Transverse colon (tissue), 4 donors: ENCODE measurements at regions not wholly inside any gene's neighbourhood (a gene's known extent, or its start where the extent isn't known, plus 50 kb on each side); places are given as distances from the start of the nearest gene placed in this dataset.
"Not testable (repeated sequence)": the region's sequence is repeated elsewhere in the genome, so short reads cannot be mapped to it uniquely, and the experiment has no call there.

Source experiments
- DNase-seq: peaks from one replicate; pipeline ENCODE4 v3.0.0-alpha.2; 2019
- H3K27ac ChIP-seq, 4 donors: fragments of 200-600 bp; sonication (generic); 2 replicates each; pipeline ENCODE4 v1.5.1; 2016 to 2018; ENCODE audit warnings: inconsistent platforms in 4 of 4
- H3K27me3 ChIP-seq: fragments of 200-600 bp; sonication (generic); 2 replicates; pipeline ENCODE4 v1.5.1; 2017; ENCODE audit warnings: inconsistent platforms
- H3K36me3 ChIP-seq, 4 donors: fragments of 200-600 bp; sonication (generic); 2 replicates each; pipeline ENCODE4 v1.5.1; 2017 to 2019; ENCODE audit warnings: inconsistent platforms in 4 of 4
- H3K4me1 ChIP-seq, 4 donors: fragments of 200-600 bp; sonication (generic); 2 replicates each; pipeline ENCODE4 v1.5.1; 2017 to 2020; ENCODE audit warnings: inconsistent platforms in 4 of 4
- H3K4me3 ChIP-seq, 4 donors: fragments of 200-600 bp; sonication (generic); 1 replicate in 1 of 4; 2 replicates in 3 of 4; pipeline versions ENCODE4 v1.5.1 to v1.6.1; 2017 to 2019; ENCODE audit warnings: inconsistent platforms in 4 of 4
- H3K9me3 ChIP-seq, 2 donors: fragments of 200-600 bp; sonication (generic); 2 replicates each; pipeline ENCODE4 v1.5.1; 2017 to 2019; ENCODE audit warnings: inconsistent platforms in 2 of 2
- EP300 ChIP-seq: sonication (generic); formaldehyde crosslinking; IDR thresholded peaks from one replicate; pipeline ENCODE4 v1.6.1; 2017; ENCODE audit warnings: antibody characterized with exemption, low read depth
- POLR2A ChIP-seq: fragments of 450-650 bp; IDR thresholded peaks from one replicate; pipeline ENCODE4 v1.6.1; 2016; ENCODE audit warnings: antibody characterized with exemption, mild to moderate bottlenecking, moderate library complexity
- POLR2AphosphoS5 ChIP-seq, 3 donors: sonication (generic); formaldehyde crosslinking; IDR thresholded peaks; one replicate each; pipeline ENCODE4 v1.6.1; 2016; ENCODE audit warnings: antibody characterized with exemption in 3 of 3
- WGBS, 2 donors: methylation state at CpG; one replicate each; pipeline ENCODE4 v1.1.5; 2018; ENCODE audit warnings: low coverage in 1 of 2; 5-methylcytosine and 5-hydroxymethylcytosine counted together
- in situ Hi-C, 4 donors: fragments of 200-750 bp; cut with MboI; loops; one replicate each; pipeline versions ENCODE4 v1.15.0 to v1.15.1; 2017; ENCODE audit warnings: low sequenced_read_pairs in 3 of 4, low pct_ligation_motif_present in 1 of 4, low pct_unique_long_range_greater_than_20kb in 1 of 4
- intact Hi-C: fragments of 100-400 bp; cut with DNase I; formaldehyde crosslinking; loops from one replicate; pipeline ENCODE4 v1.15.1; 2023; ENCODE audit warnings: low total_unique reads
- TF ChIP-seq, protein P1 (sequence below), 5 experiments: fragments of 200-600 bp in 3 of 5; fragments of 450-650 bp in 2 of 5; sonication (generic) in 3 of 5; IDR thresholded peaks; 1 replicate in 2 of 5; 2 replicates in 3 of 5; pipeline ENCODE4 v1.5.1; 2016 to 2017; ENCODE audit warnings: antibody characterized with exemption in 5 of 5, inconsistent platforms in 3 of 5, mild to moderate bottlenecking in 2 of 5, moderate library complexity in 1 of 5

DNA sequence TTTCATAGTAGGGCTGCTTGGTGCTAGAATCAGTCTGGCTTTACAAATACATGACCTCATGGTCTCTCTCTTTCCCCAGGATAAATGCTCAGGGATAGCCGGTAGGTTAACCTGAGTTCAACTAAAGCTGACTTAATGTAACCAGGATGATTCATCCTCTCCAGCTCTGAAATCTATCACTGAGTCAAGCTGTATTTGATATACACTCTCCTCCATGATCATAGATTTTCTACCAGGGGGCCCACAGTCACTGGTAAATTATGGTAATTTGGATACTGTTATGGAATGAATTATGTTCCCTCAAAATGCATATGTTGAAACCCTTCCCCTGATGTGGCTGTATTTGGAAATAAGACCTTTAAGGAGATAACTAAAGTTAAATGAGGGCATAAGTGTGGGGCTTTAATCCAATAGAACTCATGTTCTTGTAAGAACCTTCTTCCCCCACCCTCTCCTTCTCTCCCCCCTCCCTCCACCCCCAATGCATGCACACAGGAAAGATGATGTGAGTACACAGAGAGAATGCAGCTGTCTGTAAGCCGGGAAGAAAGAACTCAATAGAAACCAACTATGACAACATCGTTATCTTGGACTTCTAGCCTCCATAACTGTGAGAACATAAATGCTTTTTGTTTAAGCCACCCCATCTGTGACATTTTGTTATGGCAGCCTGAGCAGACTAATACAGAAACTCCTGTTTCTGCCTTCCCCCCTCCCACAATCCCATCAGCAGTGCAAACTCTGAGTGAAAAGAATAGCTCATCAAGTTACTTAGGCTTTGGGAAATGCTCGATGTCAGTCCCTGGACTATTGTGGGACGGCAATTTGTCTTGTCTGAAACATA lies 134.9 kb upstream of the KYNU start:
- no peak for TF ChIP-seq EP300
- TF ChIP-seq, protein P1, sequence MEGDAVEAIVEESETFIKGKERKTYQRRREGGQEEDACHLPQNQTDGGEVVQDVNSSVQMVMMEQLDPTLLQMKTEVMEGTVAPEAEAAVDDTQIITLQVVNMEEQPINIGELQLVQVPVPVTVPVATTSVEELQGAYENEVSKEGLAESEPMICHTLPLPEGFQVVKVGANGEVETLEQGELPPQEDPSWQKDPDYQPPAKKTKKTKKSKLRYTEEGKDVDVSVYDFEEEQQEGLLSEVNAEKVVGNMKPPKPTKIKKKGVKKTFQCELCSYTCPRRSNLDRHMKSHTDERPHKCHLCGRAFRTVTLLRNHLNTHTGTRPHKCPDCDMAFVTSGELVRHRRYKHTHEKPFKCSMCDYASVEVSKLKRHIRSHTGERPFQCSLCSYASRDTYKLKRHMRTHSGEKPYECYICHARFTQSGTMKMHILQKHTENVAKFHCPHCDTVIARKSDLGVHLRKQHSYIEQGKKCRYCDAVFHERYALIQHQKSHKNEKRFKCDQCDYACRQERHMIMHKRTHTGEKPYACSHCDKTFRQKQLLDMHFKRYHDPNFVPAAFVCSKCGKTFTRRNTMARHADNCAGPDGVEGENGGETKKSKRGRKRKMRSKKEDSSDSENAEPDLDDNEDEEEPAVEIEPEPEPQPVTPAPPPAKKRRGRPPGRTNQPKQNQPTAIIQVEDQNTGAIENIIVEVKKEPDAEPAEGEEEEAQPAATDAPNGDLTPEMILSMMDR (IDR thresholded peaks at IDR 0.05) = no peak
- TF ChIP-seq POLR2AphosphoS5 (IDR thresholded peaks at IDR 0.05) = no peak
- no peak for TF ChIP-seq POLR2A
- H3K4me3 ChIP-seq = no peak overlapping the region
- no peaks in the 10 kb centered on the region for H3K9me3 ChIP-seq
- intact Hi-C loops (no loop called here), in situ Hi-C loops (no loop called here)
- 71 to 89% methylated on average over 5 of the region's 5 CpGs for WGBS, 2 donors
- no peaks in the 10 kb centered on the region for H3K27me3 ChIP-seq
- no peaks in the 10 kb centered on the region for H3K36me3 ChIP-seq
- no peak overlapping the region for H3K27ac ChIP-seq
- no peaks in the 10 kb centered on the region for H3K4me1 ChIP-seq
- DNase-seq = no peak

DNA sequence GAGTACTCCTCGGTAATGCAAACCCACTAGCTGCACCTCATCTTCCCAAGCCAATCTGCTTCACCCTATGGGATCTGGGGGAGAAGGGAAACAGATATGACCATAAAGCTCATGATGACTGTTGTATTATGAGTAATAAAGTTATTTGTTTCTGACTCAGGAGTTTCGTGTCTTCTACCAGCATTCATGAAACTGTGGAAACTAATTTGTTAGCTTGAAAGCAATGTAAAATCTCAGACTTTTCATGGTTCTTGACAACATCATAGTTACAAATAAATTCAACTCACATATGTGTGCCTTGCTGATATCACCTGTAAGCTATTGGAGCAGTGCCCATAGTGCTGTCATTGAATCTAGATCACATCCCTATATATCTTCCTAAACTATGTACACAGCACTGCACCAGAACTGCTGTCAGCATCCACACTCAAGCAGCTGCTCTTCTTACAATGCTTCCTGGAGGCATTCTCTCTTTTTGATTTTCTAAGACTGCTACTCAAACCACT lies 135.6 kb upstream of the KYNU start:
- Histone ChIP-seq H3K4me1 (no peaks in the 10 kb centered on the region), H3K27me3 (no peaks in the 10 kb centered on the region), H3K27ac (no peak overlapping the region), H3K9me3 (no peaks in the 10 kb centered on the region), H3K4me3 (no peak overlapping the region), H3K36me3 (no peaks in the 10 kb centered on the region)
- intact Hi-C loops = no loop called here
- in situ Hi-C loops = no loop called here
- TF ChIP-seq POLR2A (no peak), POLR2AphosphoS5 (IDR thresholded peaks at IDR 0.05) (no peak)
- TF ChIP-seq, protein P1 (IDR thresholded peaks at IDR 0.05) = no peak
- DNase-seq = no peak
- 72 to 74% methylated on average over 2 of the region's 2 CpGs for WGBS, 2 donors

DNA sequence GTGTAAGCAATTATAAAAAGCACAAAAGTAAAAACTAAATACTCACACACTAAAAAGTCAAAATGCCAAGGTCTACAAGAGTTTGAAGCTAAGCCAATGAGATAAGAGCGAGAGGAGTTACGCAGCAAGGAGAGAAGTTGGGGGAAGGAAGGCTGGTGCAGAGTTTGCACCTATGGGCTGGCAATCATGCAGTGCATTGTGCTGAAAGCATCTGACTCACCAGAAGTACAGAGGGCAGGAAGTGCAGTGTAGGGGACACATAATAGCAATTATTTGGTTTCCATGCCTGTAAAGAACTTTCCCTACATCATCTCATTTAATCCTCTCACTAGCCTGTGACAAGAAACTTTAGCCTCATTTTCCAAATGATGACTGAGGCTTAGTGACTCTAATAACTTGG lies 142.7 kb upstream of the KYNU start:
- no peak for DNase-seq
- WGBS, 2 donors = 67 to 93% methylated on average over 2 of the region's 2 CpGs
- no peak overlapping the region for H3K4me3 ChIP-seq
- intact Hi-C loops = no loop called here
- in situ Hi-C loops = no loop called here
- H3K4me1 ChIP-seq = no peaks in the 10 kb centered on the region
- no peaks in the 10 kb centered on the region for H3K36me3 ChIP-seq
- no peak for TF ChIP-seq EP300
- no peak for TF ChIP-seq POLR2AphosphoS5 (IDR thresholded peaks at IDR 0.05)
- TF ChIP-seq, protein P1 (IDR thresholded peaks at IDR 0.05) = no peak
- TF ChIP-seq POLR2A = no peak
- no peaks in the 10 kb centered on the region for H3K9me3 ChIP-seq
- H3K27me3 ChIP-seq = no peaks in the 10 kb centered on the region
- H3K27ac ChIP-seq = no peak overlapping the region

DNA sequence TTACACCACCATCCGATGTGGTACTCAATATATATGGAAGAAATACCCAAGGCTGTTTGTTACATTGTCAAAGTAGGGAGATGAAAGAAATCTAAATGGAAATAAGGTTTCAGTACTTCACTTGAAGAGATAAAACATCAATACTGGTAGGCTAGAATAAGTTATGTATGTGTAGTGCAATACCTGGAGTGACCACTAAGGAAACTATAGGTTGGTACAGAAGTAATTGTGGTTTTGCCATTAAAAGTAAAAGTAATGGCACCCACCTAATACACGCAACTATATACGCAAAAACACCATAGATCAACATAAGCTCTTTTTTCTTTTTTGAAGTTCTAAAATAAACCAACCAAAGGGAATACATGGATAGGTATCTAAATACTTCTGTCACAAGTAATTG lies 143.2 kb upstream of the KYNU start:
- TF ChIP-seq, protein P1 (IDR thresholded peaks at IDR 0.05) = peak in 2 of 5 experiments; percentile 9 to 16
- TF ChIP-seq POLR2A (no peak), EP300 (no peak), POLR2AphosphoS5 (IDR thresholded peaks at IDR 0.05) (no peak)
- Histone ChIP-seq H3K4me1 (no peaks in the 10 kb centered on the region), H3K4me3 (no peak overlapping the region), H3K27ac (no peak overlapping the region), H3K9me3 (no peaks in the 10 kb centered on the region), H3K27me3 (no peaks in the 10 kb centered on the region), H3K36me3 (no peaks in the 10 kb centered on the region)
- intact Hi-C loops = no loop called here
- in situ Hi-C loops = no loop called here
- WGBS, 2 donors = 92 to 96% methylated on average over 3 of the region's 3 CpGs
- no peak for DNase-seq

DNA sequence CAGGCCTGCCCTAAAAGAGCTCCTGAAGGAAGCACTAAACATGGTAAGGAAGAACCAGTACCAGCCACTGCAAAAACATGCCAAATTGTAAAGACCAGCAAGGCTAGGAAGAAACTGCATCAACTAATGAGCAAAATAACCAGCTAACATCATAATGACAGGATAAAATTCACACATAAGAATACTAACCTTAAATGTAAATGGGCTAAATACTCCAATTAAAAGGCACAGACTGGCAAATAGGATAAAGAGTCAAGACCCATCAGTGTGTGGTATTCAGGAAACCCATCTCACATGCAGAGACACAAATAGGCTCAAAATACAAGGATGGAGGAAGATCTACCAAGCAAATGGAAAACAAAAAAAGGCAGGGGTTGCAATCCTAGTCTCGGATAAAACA lies 147.7 kb upstream of the KYNU start:
- DNase-seq, in situ Hi-C loops, intact Hi-C loops: not testable (repeated sequence)

DNA sequence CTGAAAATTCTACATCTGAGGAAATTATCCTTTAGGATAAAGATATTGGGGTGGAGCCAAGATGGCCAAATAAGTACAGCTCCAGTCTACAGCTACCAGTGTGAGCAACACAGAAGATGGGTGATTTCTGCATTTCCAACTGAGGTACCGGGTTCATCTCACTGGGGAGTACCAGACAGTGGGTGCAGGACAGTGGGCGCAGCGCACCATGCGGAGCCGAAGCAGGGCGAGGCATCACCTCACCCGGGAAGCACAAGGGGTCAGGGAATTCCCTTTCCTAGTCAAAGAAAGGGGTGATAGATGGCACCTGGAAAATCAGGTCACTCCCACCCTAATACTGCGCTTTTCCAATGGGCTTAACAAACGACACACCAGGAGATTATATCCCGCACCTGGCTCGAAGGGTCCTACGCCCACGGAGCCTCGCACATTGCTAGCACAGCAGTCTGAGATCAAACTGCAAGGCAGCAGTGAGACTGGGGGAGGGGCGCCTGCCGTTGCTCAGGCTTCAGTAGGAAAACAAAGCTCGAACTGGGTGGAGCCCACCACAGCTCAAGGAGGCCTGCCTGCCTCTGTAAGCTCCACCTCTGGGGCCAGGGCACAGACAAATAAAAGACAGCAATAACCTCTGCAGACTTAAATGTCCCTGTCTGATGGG lies 149.5 kb upstream of the KYNU start:
- DNase-seq, in situ Hi-C loops, H3K9me3 ChIP-seq, H3K27me3 ChIP-seq, H3K4me3 ChIP-seq, H3K36me3 ChIP-seq, intact Hi-C loops, H3K4me1 ChIP-seq, H3K27ac ChIP-seq: not testable (repeated sequence)
- WGBS, 2 donors = 96% methylated on average over 17 of the region's 17 CpGs; no CpG with 5 or more reads in 1 of the 2 donors

More for the DNA sequence above, 147.7 kb upstream of the KYNU start:
- not testable (repeated sequence) for H3K4me3 ChIP-seq, H3K36me3 ChIP-seq, H3K27ac ChIP-seq, H3K4me1 ChIP-seq, H3K27me3 ChIP-seq, H3K9me3 ChIP-seq
- 94% methylated on average over 1 of the region's 1 CpG; no CpG with 5 or more reads in 1 of the 2 donors for WGBS, 2 donors
